NCI-H69 (cell line): ENCODE measurements at regions not wholly inside any gene's neighbourhood (a gene's known extent, or its start where the extent isn't known, plus 50 kb on each side); places are given as distances from the start of the nearest gene placed in this dataset.
A peak's percentile ranks its signal among the peaks of the same experiment; 100 is the strongest.
"Not testable (repeated sequence)": the region's sequence is repeated elsewhere in the genome, so short reads cannot be mapped to it uniquely, and the experiment has no call there.

Experiments used
- DNase-seq: peaks from one replicate; lab custom pipeline; 2025; lab: John Stamatoyannopoulos, UW

- no peak for DNase-seq
Measured at GRCh38 chr5:106014262-106014661, 1656.5 kb downstream of the EFNA5 start.

- no peak for DNase-seq
Measured at GRCh38 chr5:106006242-106006641, 1664.5 kb downstream of the EFNA5 start.

GRCh38 chr5:105998991-105999390, 1671.7 kb downstream of the EFNA5 start:
- DNase-seq = not testable (repeated sequence)

- peak; percentile 63 for DNase-seq
Measured at GRCh38 chr5:105993027-105993426, 1677.7 kb downstream of the EFNA5 start.

GRCh38 chr5:105982526-105982925, 1688.2 kb downstream of the EFNA5 start:
- DNase-seq = no peak

GRCh38 chr5:105978011-105978410, 1692.7 kb downstream of the EFNA5 start:
- DNase-seq = no peak

- no peak for DNase-seq
Measured at GRCh38 chr5:105977163-105977562, 1693.6 kb downstream of the EFNA5 start.

GRCh38 chr5:105970919-105971318, 1699.8 kb downstream of the EFNA5 start:
- DNase-seq = no peak

GRCh38 chr5:105968981-105969380, 1701.8 kb downstream of the EFNA5 start:
- no peak for DNase-seq

- no peak for DNase-seq
Measured at GRCh38 chr5:105963696-105964255, 1707.0 kb downstream of the EFNA5 start.

GRCh38 chr5:105961572-105961971, 1709.2 kb downstream of the EFNA5 start:
- DNase-seq = no peak

GRCh38 chr5:105956456-105957196, 1714.1 kb downstream of the EFNA5 start:
- peak; percentile 17 for DNase-seq

- DNase-seq = no peak
Measured at GRCh38 chr5:105954341-105954740, 1716.4 kb downstream of the EFNA5 start.

- DNase-seq = peak; percentile 82
Measured at GRCh38 chr5:105953616-105954015, 1717.1 kb downstream of the EFNA5 start.

- peak; percentile 99 for DNase-seq
Measured at GRCh38 chr5:105952875-105953274, 1717.9 kb downstream of the EFNA5 start.

GRCh38 chr5:105947461-105947860, 1723.3 kb downstream of the EFNA5 start:
- DNase-seq = no peak

- DNase-seq = no peak
Measured at GRCh38 chr5:105945203-105945972, 1725.3 kb downstream of the EFNA5 start.

GRCh38 chr5:105940181-105940580, 1730.6 kb downstream of the EFNA5 start:
- peak; percentile 85 for DNase-seq

GRCh38 chr5:105934171-105934570, 1736.6 kb downstream of the EFNA5 start:
- DNase-seq = no peak

- no peak for DNase-seq
Measured at GRCh38 chr5:105931881-105932421, 1738.8 kb downstream of the EFNA5 start.

GRCh38 chr5:105929858-105930257, 1740.9 kb downstream of the EFNA5 start:
- DNase-seq = no peak

GRCh38 chr5:105924366-105924765, 1746.4 kb downstream of the EFNA5 start:
- no peak for DNase-seq

GRCh38 chr5:105922574-105922973, 1748.2 kb downstream of the EFNA5 start:
- no peak for DNase-seq
